HG03460 (cell line): ENCODE measurements at regions not wholly inside any gene's neighbourhood (a gene's known extent, or its start where the extent isn't known, plus 50 kb on each side); places are given as distances from the start of the nearest gene placed in this dataset.
A peak's percentile ranks its signal among the peaks of the same experiment; 100 is the strongest.
"Not testable (repeated sequence)": the region's sequence is repeated elsewhere in the genome, so short reads cannot be mapped to it uniquely, and the experiment has no call there.

Experiments
- ATAC-seq: cut with Tn5 transposase; IDR thresholded peaks from one replicate; pipeline ENCODE4 v1.9.1; 2021; ENCODE audit not compliant: unreplicated experiment

- no peak for ATAC-seq
These were observed 171.1 kb downstream of the ZNF621 start for GRCh38 chr3:40695848-40696247.

- ATAC-seq, result not testable (repeated sequence)
These were observed 173.9 kb downstream of the ZNF621 start for GRCh38 chr3:40698611-40699010.

GRCh38 chr3:40701016-40701588, 176.3 kb downstream of the ZNF621 start:
- ATAC-seq, result no peak

- ATAC-seq, result no peak
These were observed 179.5 kb downstream of the ZNF621 start for GRCh38 chr3:40704224-40704623.

GRCh38 chr3:40705663-40706062, 180.9 kb downstream of the ZNF621 start:
- ATAC-seq, result no peak

- ATAC-seq, result no peak
These were observed 188.5 kb downstream of the ZNF621 start for GRCh38 chr3:40713306-40713705.

- ATAC-seq, result no peak
These were observed 189.0 kb downstream of the ZNF621 start for GRCh38 chr3:40713795-40714194.

- ATAC-seq, result no peak
These were observed 190.1 kb downstream of the ZNF621 start for GRCh38 chr3:40714771-40715345.

GRCh38 chr3:40715551-40715950, 190.8 kb downstream of the ZNF621 start:
- no peak for ATAC-seq

GRCh38 chr3:40717471-40717870, 192.7 kb downstream of the ZNF621 start:
- ATAC-seq, result no peak

- ATAC-seq, result peak; percentile 4
These were observed 193.4 kb downstream of the ZNF621 start for GRCh38 chr3:40718209-40718608.

- peak; percentile 93 for ATAC-seq
These were observed 193.9 kb downstream of the ZNF621 start for GRCh38 chr3:40718681-40719080.

- no peak for ATAC-seq
These were observed 195.0 kb downstream of the ZNF621 start for GRCh38 chr3:40719660-40720287.

GRCh38 chr3:40720341-40720740, 195.6 kb downstream of the ZNF621 start:
- no peak for ATAC-seq

- no peak for ATAC-seq
These were observed 196.1 kb downstream of the ZNF621 start for GRCh38 chr3:40720863-40721262.

GRCh38 chr3:40723083-40723660, 198.4 kb downstream of the ZNF621 start:
- no peak for ATAC-seq

GRCh38 chr3:40725031-40725430, 200.3 kb downstream of the ZNF621 start:
- no peak for ATAC-seq

GRCh38 chr3:40731445-40731844, 206.7 kb downstream of the ZNF621 start:
- ATAC-seq, result no peak

GRCh38 chr3:40736943-40737342, 212.2 kb downstream of the ZNF621 start:
- ATAC-seq, result no peak

- ATAC-seq, result no peak
These were observed 212.6 kb downstream of the ZNF621 start for GRCh38 chr3:40737343-40737742.

- no peak for ATAC-seq
These were observed 215.2 kb downstream of the ZNF621 start for GRCh38 chr3:40739971-40740370.

GRCh38 chr3:40741729-40742128, 217.0 kb downstream of the ZNF621 start:
- ATAC-seq, result no peak
